ENCODE measurements at regions not wholly inside any gene's neighbourhood (a gene's known extent, or its start where the extent isn't known, plus 50 kb on each side); places are given as distances from the start of the nearest gene placed in this dataset.

- intact Hi-C loops (cut with DNase I; ENCODE audit: low total_unique reads), result no loop called here
- Histone ChIP-seq H3K27ac (no peak overlapping the region), H3K4me3 (no peak overlapping the region), H3K9me3 (no peaks in the 10 kb centered on the region), H3K27me3 (no peaks in the 10 kb centered on the region), H3K36me3 (ENCODE audit: low read depth, missing control alignments) (no peaks in the 10 kb centered on the region), H3K4me1 (no peaks in the 10 kb centered on the region)
- DNase-seq, result no peak
- no peak for TF ChIP-seq POLR2A (IDR thresholded peaks at IDR 0.05)
- TF ChIP-seq, protein P1, sequence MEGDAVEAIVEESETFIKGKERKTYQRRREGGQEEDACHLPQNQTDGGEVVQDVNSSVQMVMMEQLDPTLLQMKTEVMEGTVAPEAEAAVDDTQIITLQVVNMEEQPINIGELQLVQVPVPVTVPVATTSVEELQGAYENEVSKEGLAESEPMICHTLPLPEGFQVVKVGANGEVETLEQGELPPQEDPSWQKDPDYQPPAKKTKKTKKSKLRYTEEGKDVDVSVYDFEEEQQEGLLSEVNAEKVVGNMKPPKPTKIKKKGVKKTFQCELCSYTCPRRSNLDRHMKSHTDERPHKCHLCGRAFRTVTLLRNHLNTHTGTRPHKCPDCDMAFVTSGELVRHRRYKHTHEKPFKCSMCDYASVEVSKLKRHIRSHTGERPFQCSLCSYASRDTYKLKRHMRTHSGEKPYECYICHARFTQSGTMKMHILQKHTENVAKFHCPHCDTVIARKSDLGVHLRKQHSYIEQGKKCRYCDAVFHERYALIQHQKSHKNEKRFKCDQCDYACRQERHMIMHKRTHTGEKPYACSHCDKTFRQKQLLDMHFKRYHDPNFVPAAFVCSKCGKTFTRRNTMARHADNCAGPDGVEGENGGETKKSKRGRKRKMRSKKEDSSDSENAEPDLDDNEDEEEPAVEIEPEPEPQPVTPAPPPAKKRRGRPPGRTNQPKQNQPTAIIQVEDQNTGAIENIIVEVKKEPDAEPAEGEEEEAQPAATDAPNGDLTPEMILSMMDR (IDR thresholded peaks at IDR 0.05), result no peak
Observed at GRCh38 chr3:20404741-20405100, 218.7 kb upstream of the SGO1 start.

- Histone ChIP-seq H3K4me1 (no peaks in the 10 kb centered on the region), H3K4me3 (no peak overlapping the region), H3K27ac (no peak overlapping the region), H3K27me3 (no peaks in the 10 kb centered on the region), H3K9me3 (no peaks in the 10 kb centered on the region), H3K36me3 (ENCODE audit: low read depth, missing control alignments) (no peaks in the 10 kb centered on the region)
- TF ChIP-seq, protein P1 (IDR thresholded peaks at IDR 0.05), result no peak
- TF ChIP-seq POLR2A (IDR thresholded peaks at IDR 0.05), result no peak
- DNase-seq, result no peak
- 88 to 89% methylated on average over 3 of the region's 3 CpGs for WGBS, 2 donors
- intact Hi-C loops (cut with DNase I; ENCODE audit: low total_unique reads), result no loop called here
Observed at GRCh38 chr3:20403986-20404740, 218.2 kb upstream of the SGO1 start.

DNA sequence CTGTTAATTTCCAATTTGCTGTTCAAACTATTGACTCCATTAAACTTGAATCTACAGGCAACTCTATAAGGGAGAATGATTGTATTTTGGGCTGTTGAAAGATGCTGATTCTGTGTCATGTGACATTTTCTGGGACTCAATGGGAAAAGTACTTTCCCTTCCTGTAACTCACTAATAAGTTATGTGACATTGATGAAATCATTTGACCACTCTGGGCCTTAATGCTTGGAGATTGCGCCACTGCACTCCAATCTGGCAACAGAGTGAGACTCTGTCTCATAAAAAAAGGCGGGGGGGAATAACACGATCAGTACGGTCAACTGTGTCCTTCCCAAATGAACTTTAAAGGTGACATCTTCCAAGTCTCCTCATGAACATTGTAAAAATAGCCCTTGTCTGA is 215.2 kb upstream of the SGO1 start:
- intact Hi-C loops (cut with DNase I; ENCODE audit: low total_unique reads), result no loop called here
- 82 to 95% methylated on average over 4 of the region's 4 CpGs for WGBS, 2 donors
- Histone ChIP-seq H3K27me3 (no peaks in the 10 kb centered on the region), H3K4me3 (no peak overlapping the region), H3K9me3 (no peaks in the 10 kb centered on the region), H3K4me1 (no peaks in the 10 kb centered on the region), H3K27ac (no peak overlapping the region), H3K36me3 (ENCODE audit: low read depth, missing control alignments) (no peaks in the 10 kb centered on the region)
- TF ChIP-seq, protein P1 (IDR thresholded peaks at IDR 0.05), result no peak
- no peak for TF ChIP-seq POLR2A (IDR thresholded peaks at IDR 0.05)
- DNase-seq, result no peak

DNA sequence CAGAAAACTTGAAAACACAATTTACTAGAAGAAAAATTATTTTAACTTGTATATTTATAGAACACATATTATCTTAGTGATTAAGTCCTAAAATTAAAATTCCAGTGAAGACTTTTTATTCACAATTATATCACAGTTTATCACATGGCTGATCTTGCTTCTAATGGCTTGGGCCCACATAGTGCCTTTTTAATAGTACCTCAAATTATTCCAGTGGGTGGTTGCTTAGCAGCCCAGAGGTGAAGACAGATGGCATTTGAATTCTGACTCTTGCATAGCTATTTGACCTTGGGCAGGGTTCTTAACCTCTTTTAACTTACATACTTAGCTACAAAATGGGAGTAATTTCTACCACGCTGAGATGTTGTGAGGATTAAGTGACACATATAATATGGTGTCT is 214.7 kb upstream of the SGO1 start:
- Histone ChIP-seq H3K36me3 (ENCODE audit: low read depth, missing control alignments) (no peaks in the 10 kb centered on the region), H3K27me3 (no peaks in the 10 kb centered on the region), H3K9me3 (no peaks in the 10 kb centered on the region), H3K4me3 (no peak overlapping the region), H3K4me1 (no peaks in the 10 kb centered on the region), H3K27ac (no peak overlapping the region)
- no peak for TF ChIP-seq POLR2A (IDR thresholded peaks at IDR 0.05)
- TF ChIP-seq, protein P1 (IDR thresholded peaks at IDR 0.05), result no peak
- no peak for DNase-seq
- 70 to 84% methylated on average over 1 of the region's 1 CpG for WGBS, 2 donors
- intact Hi-C loops (cut with DNase I; ENCODE audit: low total_unique reads), result no loop called here

- Histone ChIP-seq H3K4me3 (no peak overlapping the region), H3K27me3 (no peaks in the 10 kb centered on the region), H3K27ac (no peak overlapping the region), H3K9me3 (no peaks in the 10 kb centered on the region), H3K36me3 (ENCODE audit: low read depth, missing control alignments) (no peaks in the 10 kb centered on the region), H3K4me1 (no peaks in the 10 kb centered on the region)
- intact Hi-C loops (cut with DNase I; ENCODE audit: low total_unique reads), result no loop called here
- no peak for DNase-seq
- TF ChIP-seq, protein P1 (IDR thresholded peaks at IDR 0.05), result no peak
- no peak for TF ChIP-seq POLR2A (IDR thresholded peaks at IDR 0.05)
- 75 to 78% methylated on average over 2 of the region's 2 CpGs for WGBS, 2 donors
Observed at GRCh38 chr3:20400281-20400680, 214.3 kb upstream of the SGO1 start.

Measured in testis (tissue), 2 donors.